Mucosa of descending colon (tissue), 3 donors: ENCODE measurements at regions not wholly inside any gene's neighbourhood (a gene's known extent, or its start where the extent isn't known, plus 50 kb on each side); places are given as distances from the start of the nearest gene placed in this dataset.

Experiments
- ATAC-seq: fragments of 200-7000 bp; cut with Tn5 transposase; one replicate; pipeline ENCODE4 v1.9.1; 2020; ENCODE audit warnings: mild to moderate bottlenecking, moderate library complexity
- DNase-seq, 3 donors: peaks; one replicate each; pipeline ENCODE4 v3.0.0-alpha.2; 2020
- H3K36me3 ChIP-seq: fragments of 200-600 bp; one replicate; pipeline ENCODE4 v1.8.0; 2021; ENCODE audit warnings: low read depth, mild to moderate bottlenecking
- H3K4me1 ChIP-seq: fragments of 200-600 bp; one replicate; pipeline ENCODE4 v1.8.0; 2021; ENCODE audit warnings: low read depth, mild to moderate bottlenecking
- H3K4me3 ChIP-seq: fragments of 200-600 bp; one replicate; pipeline ENCODE4 v1.8.0; 2021; ENCODE audit warnings: mild to moderate bottlenecking
- H3K9me3 ChIP-seq: fragments of 200-600 bp; one replicate; pipeline ENCODE4 v1.8.0; 2021; ENCODE audit warnings: mild to moderate bottlenecking
- intact Hi-C, 2 donors: fragments of 100-400 bp; cut with DNase I in 1 of 2; cut with micrococcal nuclease in 1 of 2; formaldehyde crosslinking; loops; one replicate each; pipeline versions ENCODE4 v1.11.0 to v1.11.1; 2022; cut with DNase I, micrococcal nuclease
- TF ChIP-seq, protein P1 (sequence below): fragments of 200-600 bp; IDR thresholded peaks from one replicate; pipeline ENCODE4 v1.8.0; 2022; ENCODE audit warnings: antibody characterized with exemption, mild to moderate bottlenecking
- donor health status: DM: no; HTN: no; CAD: no; lungs with moderate emphysema.
- donor health status: DM: no; HTN: no; CAD: no.
- donor health status: DM: no; HTN: yes; CAD: no.

DNA sequence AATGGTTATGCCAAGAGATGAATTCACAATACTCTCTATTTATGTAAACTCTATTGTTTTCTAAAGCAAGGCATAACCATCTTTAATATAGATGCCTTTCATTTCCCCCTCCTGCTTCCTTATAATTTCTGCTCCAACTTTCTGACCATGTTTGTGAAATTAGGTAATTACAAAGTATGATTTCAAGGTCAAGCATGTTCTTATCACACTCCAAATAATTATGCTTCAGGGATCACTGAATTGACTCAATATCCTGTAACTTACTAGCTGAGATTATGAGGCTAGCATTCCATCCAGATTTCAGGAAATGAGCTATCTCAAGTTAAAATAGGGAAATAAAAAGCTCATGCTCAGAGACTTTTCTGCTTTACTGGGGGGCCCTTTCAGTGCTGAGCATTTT lies 655.9 kb upstream of the IGFBP3 start:
- TF ChIP-seq, protein P1, sequence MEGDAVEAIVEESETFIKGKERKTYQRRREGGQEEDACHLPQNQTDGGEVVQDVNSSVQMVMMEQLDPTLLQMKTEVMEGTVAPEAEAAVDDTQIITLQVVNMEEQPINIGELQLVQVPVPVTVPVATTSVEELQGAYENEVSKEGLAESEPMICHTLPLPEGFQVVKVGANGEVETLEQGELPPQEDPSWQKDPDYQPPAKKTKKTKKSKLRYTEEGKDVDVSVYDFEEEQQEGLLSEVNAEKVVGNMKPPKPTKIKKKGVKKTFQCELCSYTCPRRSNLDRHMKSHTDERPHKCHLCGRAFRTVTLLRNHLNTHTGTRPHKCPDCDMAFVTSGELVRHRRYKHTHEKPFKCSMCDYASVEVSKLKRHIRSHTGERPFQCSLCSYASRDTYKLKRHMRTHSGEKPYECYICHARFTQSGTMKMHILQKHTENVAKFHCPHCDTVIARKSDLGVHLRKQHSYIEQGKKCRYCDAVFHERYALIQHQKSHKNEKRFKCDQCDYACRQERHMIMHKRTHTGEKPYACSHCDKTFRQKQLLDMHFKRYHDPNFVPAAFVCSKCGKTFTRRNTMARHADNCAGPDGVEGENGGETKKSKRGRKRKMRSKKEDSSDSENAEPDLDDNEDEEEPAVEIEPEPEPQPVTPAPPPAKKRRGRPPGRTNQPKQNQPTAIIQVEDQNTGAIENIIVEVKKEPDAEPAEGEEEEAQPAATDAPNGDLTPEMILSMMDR = no peak
- ATAC-seq = no peak
- Histone ChIP-seq H3K4me1 (no peaks in the 10 kb centered on the region), H3K9me3 (no peaks in the 10 kb centered on the region), H3K4me3 (no peak overlapping the region), H3K36me3 (no peaks in the 10 kb centered on the region)
- intact Hi-C loops = no loop called here
- no peak for DNase-seq

DNA sequence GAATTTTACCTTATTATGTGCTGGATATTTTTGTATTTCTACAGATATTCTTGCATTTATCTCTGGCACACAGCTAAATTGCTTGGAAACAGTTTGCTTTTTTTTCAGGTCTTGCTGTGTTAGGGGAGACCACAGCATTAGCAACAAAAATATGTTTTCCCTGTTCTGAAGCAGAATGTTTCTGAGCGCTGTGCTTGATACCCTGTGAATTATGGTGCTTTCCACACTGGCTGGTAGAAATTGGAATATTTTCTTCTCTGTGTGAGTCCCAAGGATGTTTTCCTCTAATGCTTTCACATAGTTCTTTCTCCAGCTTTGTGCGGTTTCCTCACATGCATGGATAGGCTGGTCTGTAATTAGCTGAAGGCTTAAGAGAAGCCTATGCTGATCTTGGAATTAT lies 651.6 kb upstream of the IGFBP3 start:
- Histone ChIP-seq H3K4me1 (peaks cover 8% of the 10 kb centered on the region), H3K4me3 (no peak overlapping the region), H3K36me3 (no peaks in the 10 kb centered on the region), H3K9me3 (no peaks in the 10 kb centered on the region)
- no peak for DNase-seq
- TF ChIP-seq, protein P1 = no peak
- intact Hi-C loops = no loop called here
- ATAC-seq = no peak

DNA sequence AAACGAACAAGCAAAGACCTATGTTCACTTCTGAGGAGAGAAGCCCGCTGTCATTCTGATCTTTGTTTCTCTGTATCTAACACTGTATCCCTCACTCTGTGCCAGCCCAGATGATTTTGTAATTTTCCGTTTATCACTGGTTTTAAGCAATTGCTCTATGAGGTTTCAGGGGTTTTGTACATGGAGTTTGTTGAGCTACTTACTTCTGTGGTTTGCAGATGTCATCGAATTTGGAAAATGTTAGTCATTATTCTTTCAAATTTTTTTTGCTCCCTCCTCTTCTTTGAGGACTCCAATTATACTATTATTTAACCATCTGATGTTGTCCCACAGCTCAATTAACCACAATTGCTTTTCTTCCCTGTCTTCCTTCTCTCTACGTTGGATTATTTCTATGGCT lies 650.9 kb upstream of the IGFBP3 start:
- Histone ChIP-seq H3K4me3 (no peak overlapping the region), H3K9me3 (no peaks in the 10 kb centered on the region), H3K36me3 (no peaks in the 10 kb centered on the region), H3K4me1 (peaks cover 8% of the 10 kb centered on the region)
- ATAC-seq (no peak), DNase-seq (no peak)
- TF ChIP-seq, protein P1 = no peak
- intact Hi-C loops = no loop called here

DNA sequence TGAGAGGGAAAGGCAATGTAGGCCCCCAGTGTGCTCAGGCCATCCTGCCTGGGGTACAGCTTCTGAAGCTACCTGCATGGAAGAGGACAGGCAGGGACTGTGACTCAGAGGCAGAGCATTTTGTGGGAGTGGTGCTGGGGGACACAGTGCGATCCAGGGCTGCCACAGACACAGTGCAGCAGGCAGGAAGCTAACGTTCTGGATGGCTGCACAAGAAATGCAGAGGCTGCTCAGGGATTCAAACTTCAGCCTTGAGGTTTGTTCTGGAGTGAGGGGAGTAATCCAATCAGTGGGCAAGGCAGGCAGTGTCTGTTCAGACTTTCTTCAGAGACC lies 648.0 kb upstream of the IGFBP3 start:
- TF ChIP-seq, protein P1 = no peak
- no peaks in the 10 kb centered on the region for H3K36me3 ChIP-seq
- ATAC-seq = peak; percentile 39
- peaks cover 19% of the 10 kb centered on the region for H3K4me1 ChIP-seq
- no peak for DNase-seq
- H3K4me3 ChIP-seq = no peak overlapping the region
- no peaks in the 10 kb centered on the region for H3K9me3 ChIP-seq
- intact Hi-C loops = no loop called here

DNA sequence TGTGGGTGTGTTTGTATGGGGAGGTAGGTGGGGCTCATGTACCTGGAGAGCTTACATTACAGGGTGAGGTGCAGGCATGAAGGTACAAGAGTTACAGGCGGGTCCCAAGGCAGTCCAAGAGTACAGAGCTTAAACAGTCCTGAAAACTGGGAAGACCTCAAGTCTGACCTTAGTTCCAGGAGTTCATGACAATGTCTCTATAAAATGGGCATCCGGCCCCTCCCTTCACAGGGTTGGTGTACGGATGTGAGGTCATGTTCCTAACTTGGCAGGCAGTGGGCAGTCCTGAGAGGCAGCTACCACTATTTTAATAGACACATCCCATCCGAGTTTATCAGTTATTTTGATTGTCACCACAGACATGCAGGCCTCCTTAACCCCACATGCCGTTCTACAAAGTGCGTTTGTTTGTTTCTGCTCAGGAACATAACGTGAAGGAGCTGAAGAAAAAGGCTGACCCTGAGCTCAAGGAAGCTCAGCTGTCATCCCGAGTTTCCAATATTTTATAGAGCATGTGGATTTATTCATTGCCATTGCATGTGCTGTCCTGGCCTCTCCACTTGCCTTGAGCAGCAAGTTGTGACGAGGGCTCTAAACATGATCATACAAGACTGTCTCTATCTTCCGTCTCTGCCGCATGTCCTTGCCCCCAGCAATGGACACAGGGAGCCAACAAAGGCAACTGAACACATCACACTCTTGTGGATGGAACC lies 647.5 kb upstream of the IGFBP3 start:
- DNase-seq = peak in 2 of 3 donors; percentile 45 to 50
- Histone ChIP-seq H3K9me3 (no peaks in the 10 kb centered on the region), H3K4me3 (no peak overlapping the region), H3K36me3 (no peaks in the 10 kb centered on the region), H3K4me1 (peaks cover 19% of the 10 kb centered on the region)
- intact Hi-C loops = no loop called here
- TF ChIP-seq, protein P1 = no peak
- peak; percentile 85 for ATAC-seq

DNA sequence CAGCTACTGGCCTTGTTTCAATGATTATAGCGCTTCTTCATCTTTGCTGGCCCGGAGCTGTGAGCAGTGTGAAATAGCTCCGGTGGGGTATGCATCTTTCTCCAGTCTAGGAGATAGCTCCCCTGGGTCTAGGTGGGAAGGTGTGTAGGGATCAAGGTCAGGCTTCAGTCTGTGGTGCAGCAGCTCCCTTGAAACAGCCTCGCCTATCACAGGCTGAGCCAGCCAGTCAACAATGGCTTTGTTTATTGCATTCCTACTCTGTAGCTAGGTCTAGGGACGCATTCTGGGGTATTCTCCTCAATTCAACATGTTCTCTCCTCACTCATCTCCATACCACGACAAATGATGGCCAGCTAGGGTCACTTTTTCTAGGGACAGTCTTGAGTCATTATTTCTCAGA lies 646.8 kb upstream of the IGFBP3 start:
- peak; percentile 39 for ATAC-seq
- Histone ChIP-seq H3K4me3 (no peak overlapping the region), H3K4me1 (peaks cover 19% of the 10 kb centered on the region), H3K9me3 (no peaks in the 10 kb centered on the region), H3K36me3 (no peaks in the 10 kb centered on the region)
- intact Hi-C loops = no loop called here
- TF ChIP-seq, protein P1 = no peak
- peak in 1 of 3 donors; percentile 19 for DNase-seq
